ENCODE measurements at regions not wholly inside any gene's neighbourhood (a gene's known extent, or its start where the extent isn't known, plus 50 kb on each side); places are given as distances from the start of the nearest gene placed in this dataset.

DNA sequence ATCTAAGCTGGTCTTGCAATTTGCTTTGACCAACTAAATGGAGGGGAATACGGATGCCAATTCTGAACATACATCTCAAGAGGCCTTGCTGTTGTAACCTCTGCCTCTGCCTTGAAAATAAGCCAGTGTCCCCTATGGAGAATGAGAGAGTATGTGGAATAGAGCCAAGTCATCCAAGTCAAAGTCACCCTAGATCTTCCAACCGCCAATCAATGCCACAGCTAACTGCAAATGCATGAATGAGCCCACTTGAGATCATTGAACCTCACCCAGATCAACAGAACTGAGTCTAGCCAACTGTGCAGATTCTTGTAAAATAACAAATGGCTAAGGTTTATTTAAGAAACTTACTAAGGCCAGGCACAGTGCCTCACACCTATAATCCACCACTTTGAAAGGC is 139.8 kb upstream of the TANK start:
- intact Hi-C loops (cut with DNase I), result no loop called here
- TF ChIP-seq, protein P1, sequence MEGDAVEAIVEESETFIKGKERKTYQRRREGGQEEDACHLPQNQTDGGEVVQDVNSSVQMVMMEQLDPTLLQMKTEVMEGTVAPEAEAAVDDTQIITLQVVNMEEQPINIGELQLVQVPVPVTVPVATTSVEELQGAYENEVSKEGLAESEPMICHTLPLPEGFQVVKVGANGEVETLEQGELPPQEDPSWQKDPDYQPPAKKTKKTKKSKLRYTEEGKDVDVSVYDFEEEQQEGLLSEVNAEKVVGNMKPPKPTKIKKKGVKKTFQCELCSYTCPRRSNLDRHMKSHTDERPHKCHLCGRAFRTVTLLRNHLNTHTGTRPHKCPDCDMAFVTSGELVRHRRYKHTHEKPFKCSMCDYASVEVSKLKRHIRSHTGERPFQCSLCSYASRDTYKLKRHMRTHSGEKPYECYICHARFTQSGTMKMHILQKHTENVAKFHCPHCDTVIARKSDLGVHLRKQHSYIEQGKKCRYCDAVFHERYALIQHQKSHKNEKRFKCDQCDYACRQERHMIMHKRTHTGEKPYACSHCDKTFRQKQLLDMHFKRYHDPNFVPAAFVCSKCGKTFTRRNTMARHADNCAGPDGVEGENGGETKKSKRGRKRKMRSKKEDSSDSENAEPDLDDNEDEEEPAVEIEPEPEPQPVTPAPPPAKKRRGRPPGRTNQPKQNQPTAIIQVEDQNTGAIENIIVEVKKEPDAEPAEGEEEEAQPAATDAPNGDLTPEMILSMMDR (IDR thresholded peaks at IDR 0.05; ENCODE audit: borderline replicate concordance, extremely low read depth, insufficient read depth), result no peak
- H3K36me3 ChIP-seq (ENCODE audit: control insufficient read depth in 2 of 3, insufficient read depth in 3 of 3, low read length in 3 of 3), result no peaks in the 10 kb centered on the region
- no peak overlapping the region for H3K4me3 ChIP-seq (ENCODE audit: low read length in 3 of 3)
- no peaks in the 10 kb centered on the region for H3K4me1 ChIP-seq (ENCODE audit: control insufficient read depth in 2 of 3, insufficient read depth in 2 of 3, low read depth in 1 of 3, low read length in 3 of 3)
- H3K9ac ChIP-seq (ENCODE audit: low read length in 3 of 3), result no peak overlapping the region
- FAIRE-seq (no peak), DNase-seq (no peak)
- H3K9me3 ChIP-seq (ENCODE audit: control insufficient read depth in 2 of 3, insufficient read depth in 1 of 3, low read length in 3 of 3), result no peaks in the 10 kb centered on the region
- H3K27me3 ChIP-seq (ENCODE audit: control insufficient read depth, insufficient read depth, low read length), result no peaks in the 10 kb centered on the region
- H3K27ac ChIP-seq (ENCODE audit: low read depth in 2 of 2, low read length in 2 of 2), result no peak overlapping the region

DNA sequence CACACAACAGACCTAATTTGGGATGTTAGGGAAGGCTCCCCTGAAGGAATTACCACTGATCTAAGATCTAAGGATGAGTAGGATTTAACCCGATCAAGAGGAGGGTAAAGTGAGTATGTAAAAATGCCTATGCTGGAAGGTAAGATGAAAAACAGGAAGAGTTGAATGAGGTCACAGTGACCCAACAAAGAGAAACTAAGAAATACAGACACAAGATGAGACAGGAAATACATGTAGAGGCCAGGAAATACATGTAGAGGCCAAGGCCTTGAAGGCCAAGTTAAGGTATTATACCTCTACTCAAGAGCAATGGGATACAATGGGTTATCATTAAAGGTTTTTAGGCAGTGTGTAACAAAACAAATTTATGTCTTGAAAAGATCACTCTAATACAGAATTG is 131.6 kb upstream of the TANK start:
- intact Hi-C loops (cut with DNase I), result no loop called here
- Histone ChIP-seq H3K27me3 (ENCODE audit: control insufficient read depth, insufficient read depth, low read length) (no peaks in the 10 kb centered on the region), H3K27ac (ENCODE audit: low read depth in 2 of 2, low read length in 2 of 2) (no peak overlapping the region), H3K9me3 (ENCODE audit: control insufficient read depth in 2 of 3, insufficient read depth in 1 of 3, low read length in 3 of 3) (no peaks in the 10 kb centered on the region), H3K4me1 (ENCODE audit: control insufficient read depth in 2 of 3, insufficient read depth in 2 of 3, low read depth in 1 of 3, low read length in 3 of 3) (no peaks in the 10 kb centered on the region), H3K4me3 (ENCODE audit: low read length in 3 of 3) (no peak overlapping the region), H3K36me3 (ENCODE audit: control insufficient read depth in 2 of 3, insufficient read depth in 3 of 3, low read length in 3 of 3) (no peaks in the 10 kb centered on the region), H3K9ac (ENCODE audit: low read length in 3 of 3) (no peak overlapping the region)
- TF ChIP-seq, protein P1 (IDR thresholded peaks at IDR 0.05; ENCODE audit: borderline replicate concordance, extremely low read depth, insufficient read depth), result no peak
- DNase-seq (no peak), FAIRE-seq (no peak)

DNA sequence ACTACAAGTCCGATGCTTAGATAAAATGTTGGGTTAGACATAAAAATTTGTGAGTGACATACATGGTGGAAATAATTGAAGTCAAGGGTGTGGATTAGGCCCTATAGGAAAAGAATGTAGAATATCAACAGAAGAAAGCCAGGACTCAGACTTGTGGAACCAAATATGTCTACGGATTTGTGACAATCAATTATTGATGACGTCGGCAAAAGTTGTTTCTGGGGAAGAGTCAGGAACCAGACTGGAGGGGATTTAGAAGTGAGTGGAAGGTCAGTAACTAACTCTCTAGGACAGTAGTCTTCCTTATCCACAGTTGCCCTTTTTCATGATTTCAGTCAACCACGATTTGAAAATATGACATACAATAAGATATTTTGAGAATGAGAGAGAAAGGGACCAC is 130.9 kb upstream of the TANK start:
- Histone ChIP-seq H3K27ac (ENCODE audit: low read depth in 2 of 2, low read length in 2 of 2) (no peak overlapping the region), H3K9ac (ENCODE audit: low read length in 3 of 3) (no peak overlapping the region), H3K4me1 (ENCODE audit: control insufficient read depth in 2 of 3, insufficient read depth in 2 of 3, low read depth in 1 of 3, low read length in 3 of 3) (no peaks in the 10 kb centered on the region), H3K4me3 (ENCODE audit: low read length in 3 of 3) (no peak overlapping the region), H3K9me3 (ENCODE audit: control insufficient read depth in 2 of 3, insufficient read depth in 1 of 3, low read length in 3 of 3) (no peaks in the 10 kb centered on the region), H3K36me3 (ENCODE audit: control insufficient read depth in 2 of 3, insufficient read depth in 3 of 3, low read length in 3 of 3) (no peaks in the 10 kb centered on the region), H3K27me3 (ENCODE audit: control insufficient read depth, insufficient read depth, low read length) (no peaks in the 10 kb centered on the region)
- intact Hi-C loops (cut with DNase I), result no loop called here
- DNase-seq, result no peak
- TF ChIP-seq, protein P1 (IDR thresholded peaks at IDR 0.05; ENCODE audit: borderline replicate concordance, extremely low read depth, insufficient read depth), result no peak
- FAIRE-seq, result no peak
